NT2/D1 (cell line): ENCODE measurements at regions not wholly inside any gene's neighbourhood (a gene's known extent, or its start where the extent isn't known, plus 50 kb on each side); places are given as distances from the start of the nearest gene placed in this dataset.

ENCODE experiments used
- SUZ12 ChIP-seq: IDR thresholded peaks from 2 replicates; pipeline ENCODE4 v1.6.1; 2011; ENCODE audit not compliant: insufficient read length, insufficient read depth; ENCODE audit errors: extremely low read depth
- ZNF274 ChIP-seq: IDR thresholded peaks from 2 replicates; pipeline ENCODE4 v1.6.1; 2011; ENCODE audit warnings: mild to moderate bottlenecking, low read depth, low read length

- TF ChIP-seq SUZ12 (no peak), ZNF274 (no peak)
Observed at GRCh38 chr16:65658349-65658748, 536.5 kb upstream of the CDH11 start.
